MM.1S (cell line): ENCODE measurements at regions not wholly inside any gene's neighbourhood (a gene's known extent, or its start where the extent isn't known, plus 50 kb on each side); places are given as distances from the start of the nearest gene placed in this dataset.

Experiments
- DNase-seq: peaks from one replicate; pipeline ENCODE4 v3.0.0-alpha.2; 2015
- H2AFZ ChIP-seq: fragments of 300-600 bp; sonication (generic); 2 replicates; pipeline ENCODE4 v1.6.0; 2016; ENCODE audit warnings: antibody characterized with exemption, low read length
- H3F3A ChIP-seq: fragments of 300-600 bp; sonication (generic); 2 replicates; pipeline ENCODE4 v1.6.1; 2016; ENCODE audit warnings: mild to moderate bottlenecking, antibody characterized with exemption, low read length, moderate library complexity, mixed read lengths; ENCODE audit not compliant: insufficient read depth
- H3K27ac ChIP-seq: fragments of 300-600 bp; sonication (generic); 2 replicates; pipeline ENCODE4 v1.5.1; 2016; ENCODE audit warnings: mild to moderate bottlenecking, low read length
- H3K27me3 ChIP-seq: fragments of 300-600 bp; sonication (generic); replicated peaks from 2 replicates; pipeline ENCODE4 v1.6.0; 2016; ENCODE audit warnings: low read length; ENCODE audit not compliant: insufficient read depth
- H3K36me3 ChIP-seq: fragments of 300-600 bp; sonication (generic); replicated peaks from 2 replicates; pipeline ENCODE4 v1.6.1; 2016; ENCODE audit warnings: mild to moderate bottlenecking, low read length, mixed read lengths; ENCODE audit not compliant: insufficient read depth
- H3K4me1 ChIP-seq: fragments of 300-600 bp; sonication (generic); 2 replicates; pipeline ENCODE4 v1.6.1; 2016; ENCODE audit warnings: low read length, mixed read lengths
- H3K4me2 ChIP-seq: fragments of 300-600 bp; sonication (generic); 2 replicates; pipeline ENCODE4 v1.6.0; 2016; ENCODE audit warnings: low read depth, low read length
- H3K4me3 ChIP-seq: fragments of 300-600 bp; sonication (generic); 2 replicates; pipeline ENCODE4 v1.5.1; 2016; ENCODE audit warnings: low read length, mixed read lengths
- H3K79me2 ChIP-seq: fragments of 300-600 bp; sonication (generic); 2 replicates; pipeline ENCODE4 v1.6.1; 2016; ENCODE audit warnings: mixed run types, low read length, mixed read lengths
- H3K9ac ChIP-seq: fragments of 300-600 bp; sonication (generic); 2 replicates; pipeline ENCODE4 v1.6.1; 2016; ENCODE audit warnings: low read length, mixed read lengths
- H3K9me2 ChIP-seq: fragments of 300-600 bp; sonication (generic); replicated peaks from 2 replicates; pipeline ENCODE4 v1.6.1; 2016; ENCODE audit warnings: mild to moderate bottlenecking, low read length, mixed read lengths; ENCODE audit not compliant: insufficient read depth
- H3K9me3 ChIP-seq: fragments of 300-600 bp; sonication (generic); replicated peaks from 2 replicates; pipeline ENCODE4 v1.6.1; 2016; ENCODE audit warnings: mild to moderate bottlenecking, low read length, mixed read lengths; ENCODE audit not compliant: insufficient read depth
- H4K20me1 ChIP-seq: fragments of 300-600 bp; sonication (generic); 2 replicates; pipeline ENCODE4 v1.6.1; 2016; ENCODE audit warnings: mild to moderate bottlenecking, low read length, moderate library complexity, mixed read lengths; ENCODE audit not compliant: insufficient read depth
- EZH2 ChIP-seq: fragments of 300-600 bp; sonication (generic); optimal IDR thresholded peaks from 2 replicates; pipeline ENCODE3; 2017; ENCODE audit warnings: low read depth, mild to moderate bottlenecking, antibody characterized with exemption, low read length, mixed read lengths
- EZH2phosphoT487 ChIP-seq: fragments of 300-600 bp; sonication (generic); IDR thresholded peaks from 2 replicates; pipeline ENCODE4 v1.6.1; 2018; ENCODE audit warnings: antibody characterized with exemption, low read length
- TF ChIP-seq, protein P1 (sequence below): fragments of 300-600 bp; sonication (generic); IDR thresholded peaks from 2 replicates; pipeline ENCODE4 v1.5.1; 2016; ENCODE audit warnings: antibody characterized with exemption, low read length, mixed read lengths

DNA sequence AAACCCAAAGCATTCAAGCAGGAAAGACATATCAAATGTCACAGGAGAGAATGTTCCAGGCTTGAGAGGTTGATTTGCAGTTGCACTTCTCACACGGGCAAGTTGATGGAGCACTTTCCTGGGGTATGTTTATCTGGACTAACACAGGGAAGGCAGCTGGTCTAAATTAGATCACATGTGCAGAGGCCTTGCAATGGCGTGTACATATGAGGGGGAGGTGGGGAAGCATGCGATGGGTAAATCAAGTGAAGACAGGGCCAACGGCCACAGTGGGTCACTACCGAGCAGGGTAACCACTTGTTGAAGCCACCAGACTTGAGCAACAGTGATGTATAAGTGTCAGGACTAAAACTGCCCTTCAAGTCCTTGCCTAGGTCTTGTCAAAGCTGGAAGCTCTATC is 156.6 kb upstream of the MAF start:
- TF ChIP-seq, protein P1, sequence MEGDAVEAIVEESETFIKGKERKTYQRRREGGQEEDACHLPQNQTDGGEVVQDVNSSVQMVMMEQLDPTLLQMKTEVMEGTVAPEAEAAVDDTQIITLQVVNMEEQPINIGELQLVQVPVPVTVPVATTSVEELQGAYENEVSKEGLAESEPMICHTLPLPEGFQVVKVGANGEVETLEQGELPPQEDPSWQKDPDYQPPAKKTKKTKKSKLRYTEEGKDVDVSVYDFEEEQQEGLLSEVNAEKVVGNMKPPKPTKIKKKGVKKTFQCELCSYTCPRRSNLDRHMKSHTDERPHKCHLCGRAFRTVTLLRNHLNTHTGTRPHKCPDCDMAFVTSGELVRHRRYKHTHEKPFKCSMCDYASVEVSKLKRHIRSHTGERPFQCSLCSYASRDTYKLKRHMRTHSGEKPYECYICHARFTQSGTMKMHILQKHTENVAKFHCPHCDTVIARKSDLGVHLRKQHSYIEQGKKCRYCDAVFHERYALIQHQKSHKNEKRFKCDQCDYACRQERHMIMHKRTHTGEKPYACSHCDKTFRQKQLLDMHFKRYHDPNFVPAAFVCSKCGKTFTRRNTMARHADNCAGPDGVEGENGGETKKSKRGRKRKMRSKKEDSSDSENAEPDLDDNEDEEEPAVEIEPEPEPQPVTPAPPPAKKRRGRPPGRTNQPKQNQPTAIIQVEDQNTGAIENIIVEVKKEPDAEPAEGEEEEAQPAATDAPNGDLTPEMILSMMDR: no peak
- Histone ChIP-seq H3K27ac (no peak overlapping the region), H2AFZ (no peak overlapping the region), H3K9me3 (no peaks in the 10 kb centered on the region), H3K27me3 (no peaks in the 10 kb centered on the region), H3K4me2 (no peak overlapping the region), H3K79me2 (no peaks in the 10 kb centered on the region), H3K4me1 (no peaks in the 10 kb centered on the region), H4K20me1 (no peaks in the 10 kb centered on the region), H3F3A (no peaks in the 10 kb centered on the region), H3K9me2 (no peaks in the 10 kb centered on the region), H3K36me3 (no peaks in the 10 kb centered on the region), H3K9ac (no peak overlapping the region), H3K4me3 (no peak overlapping the region)
- no peak for DNase-seq

DNA sequence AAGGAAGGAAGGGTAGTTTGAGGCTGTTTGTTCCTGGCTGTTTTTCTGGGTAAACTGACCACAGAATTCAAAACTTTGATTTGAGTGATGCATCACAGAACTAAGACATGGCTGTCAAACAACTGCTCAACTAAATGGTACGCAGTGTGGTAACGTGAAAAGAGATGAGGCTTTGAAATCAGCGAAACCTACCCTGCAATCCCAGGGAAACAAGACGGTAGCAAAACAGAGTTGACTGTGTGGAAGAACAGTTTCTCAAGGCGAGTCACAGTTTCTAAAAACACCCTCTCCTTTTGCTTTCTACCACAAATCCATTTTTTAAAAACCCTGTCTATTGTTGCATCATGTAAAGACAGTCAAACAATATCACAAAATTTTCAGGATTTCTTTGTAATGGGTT is 156.0 kb upstream of the MAF start:
- Histone ChIP-seq H3K36me3 (no peaks in the 10 kb centered on the region), H3K79me2 (no peaks in the 10 kb centered on the region), H3K27me3 (no peaks in the 10 kb centered on the region), H3K27ac (no peak overlapping the region), H3K9me2 (no peaks in the 10 kb centered on the region), H3F3A (no peaks in the 10 kb centered on the region), H4K20me1 (no peaks in the 10 kb centered on the region), H3K4me1 (no peaks in the 10 kb centered on the region), H3K4me3 (no peak overlapping the region), H3K9ac (no peak overlapping the region), H3K4me2 (no peak overlapping the region), H2AFZ (no peak overlapping the region), H3K9me3 (no peaks in the 10 kb centered on the region)
- DNase-seq: no peak
- TF ChIP-seq EZH2 (no peak), EZH2phosphoT487 (no peak)
- TF ChIP-seq, protein P1: no peak

DNA sequence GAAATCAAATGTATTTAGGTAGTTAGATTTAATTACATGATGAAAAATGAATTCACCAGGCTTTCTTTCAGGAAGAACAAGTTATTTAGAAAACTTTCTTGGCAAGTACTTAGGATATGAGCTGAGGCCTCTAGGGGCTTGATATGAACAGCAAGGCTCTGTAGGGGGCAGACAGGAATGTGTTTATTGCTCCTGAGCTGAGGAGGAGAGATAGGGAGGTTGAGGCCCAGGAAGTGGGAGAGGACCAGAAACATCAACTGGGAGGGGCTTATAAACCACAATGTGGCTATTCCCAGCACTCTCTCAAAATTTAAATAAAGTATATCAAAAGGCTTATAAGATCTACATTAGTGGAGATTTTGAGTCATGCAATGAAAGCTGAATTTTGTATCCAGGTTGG is 154.0 kb upstream of the MAF start:
- no peak overlapping the region for H3K4me2 ChIP-seq
- no peaks in the 10 kb centered on the region for H3K9me2 ChIP-seq
- H2AFZ ChIP-seq: no peak overlapping the region
- H3K4me3 ChIP-seq: no peak overlapping the region
- no peaks in the 10 kb centered on the region for H3K9me3 ChIP-seq
- no peaks in the 10 kb centered on the region for H3K36me3 ChIP-seq
- H4K20me1 ChIP-seq: no peaks in the 10 kb centered on the region
- no peaks in the 10 kb centered on the region for H3K27me3 ChIP-seq
- DNase-seq: no peak
- H3K9ac ChIP-seq: no peak overlapping the region
- no peaks in the 10 kb centered on the region for H3K4me1 ChIP-seq
- no peak overlapping the region for H3K27ac ChIP-seq
- no peaks in the 10 kb centered on the region for H3K79me2 ChIP-seq
- no peaks in the 10 kb centered on the region for H3F3A ChIP-seq
- TF ChIP-seq EZH2 (no peak), EZH2phosphoT487 (no peak)
- TF ChIP-seq, protein P1: no peak

DNA sequence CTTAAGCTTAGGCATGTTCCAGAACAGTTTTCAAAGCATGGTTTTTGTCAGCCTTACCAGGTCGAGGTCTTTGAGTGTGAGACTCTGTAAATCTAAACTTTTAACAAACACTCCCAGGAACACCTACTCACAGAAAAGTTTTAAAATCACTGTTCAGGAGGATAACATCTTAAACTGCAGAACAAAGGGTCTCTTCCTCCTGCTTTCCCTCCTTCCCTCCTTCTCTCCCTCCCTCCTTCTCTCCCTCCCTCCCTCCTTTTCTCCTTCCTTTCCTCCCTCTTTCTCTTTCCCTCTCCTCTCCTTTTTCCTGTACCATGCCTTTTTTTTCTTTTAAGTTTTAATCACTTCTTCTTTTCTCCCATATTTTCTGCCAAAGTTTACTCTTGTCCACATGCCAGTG is 153.5 kb upstream of the MAF start:
- TF ChIP-seq, protein P1: no peak
- TF ChIP-seq EZH2phosphoT487: no peak
- no peak for TF ChIP-seq EZH2
- no peaks in the 10 kb centered on the region for H3K9me3 ChIP-seq
- no peaks in the 10 kb centered on the region for H3K27me3 ChIP-seq
- no peaks in the 10 kb centered on the region for H4K20me1 ChIP-seq
- H3K4me3 ChIP-seq: no peak overlapping the region
- no peak overlapping the region for H3K4me2 ChIP-seq
- H3K9me2 ChIP-seq: no peaks in the 10 kb centered on the region
- no peaks in the 10 kb centered on the region for H3K4me1 ChIP-seq
- H3K79me2 ChIP-seq: no peaks in the 10 kb centered on the region
- no peak overlapping the region for H2AFZ ChIP-seq
- no peak overlapping the region for H3K27ac ChIP-seq
- no peak overlapping the region for H3K9ac ChIP-seq
- DNase-seq: no peak
- no peaks in the 10 kb centered on the region for H3F3A ChIP-seq
- no peaks in the 10 kb centered on the region for H3K36me3 ChIP-seq
